ENCODE measurements at regions not wholly inside any gene's neighbourhood (a gene's known extent, or its start where the extent isn't known, plus 50 kb on each side); places are given as distances from the start of the nearest gene placed in this dataset.

GRCh38 chr1:14468751-14469150 lies 129.7 kb upstream of the KAZN start:
- Mint-ChIP-seq H3K4me1 (ENCODE audit: low read depth) (no peaks in the 10 kb centered on the region), H3K27me3 (peaks cover 4% of the 10 kb centered on the region), H3K4me3 (no peak overlapping the region), H3K27ac (no peak overlapping the region), H3K9me3 (no peaks in the 10 kb centered on the region), H3K36me3 (ENCODE audit: low read depth) (no peaks in the 10 kb centered on the region)
- DNase-seq: no peak

- no peaks in the 10 kb centered on the region for H3K4me1 Mint-ChIP-seq (ENCODE audit: low read depth)
- no peak overlapping the region for H3K4me3 Mint-ChIP-seq
- no peak for DNase-seq
- no peaks in the 10 kb centered on the region for H3K36me3 Mint-ChIP-seq (ENCODE audit: low read depth)
- no peaks in the 10 kb centered on the region for H3K9me3 Mint-ChIP-seq
- H3K27me3 Mint-ChIP-seq: peaks cover 4% of the 10 kb centered on the region
- H3K27ac Mint-ChIP-seq: no peak overlapping the region
Measured at GRCh38 chr1:14470802-14471201, 127.7 kb upstream of the KAZN start.

- no peak overlapping the region for H3K27ac Mint-ChIP-seq
- no peaks in the 10 kb centered on the region for H3K9me3 Mint-ChIP-seq
- no peaks in the 10 kb centered on the region for H3K4me1 Mint-ChIP-seq (ENCODE audit: low read depth)
- no peaks in the 10 kb centered on the region for H3K27me3 Mint-ChIP-seq
- no peaks in the 10 kb centered on the region for H3K36me3 Mint-ChIP-seq (ENCODE audit: low read depth)
- no peak for DNase-seq
- no peak overlapping the region for H3K4me3 Mint-ChIP-seq
Measured at GRCh38 chr1:14474856-14475255, 123.6 kb upstream of the KAZN start.

GRCh38 chr1:14476170-14476955 lies 122.1 kb upstream of the KAZN start:
- no peak for DNase-seq
- H3K27ac Mint-ChIP-seq: no peak overlapping the region
- H3K9me3 Mint-ChIP-seq: no peaks in the 10 kb centered on the region
- no peak overlapping the region for H3K4me3 Mint-ChIP-seq
- H3K36me3 Mint-ChIP-seq (ENCODE audit: low read depth): no peaks in the 10 kb centered on the region
- H3K4me1 Mint-ChIP-seq (ENCODE audit: low read depth): no peaks in the 10 kb centered on the region
- H3K27me3 Mint-ChIP-seq: no peaks in the 10 kb centered on the region

- Mint-ChIP-seq H3K27ac (no peak overlapping the region), H3K9me3 (no peaks in the 10 kb centered on the region), H3K4me3 (no peak overlapping the region), H3K4me1 (ENCODE audit: low read depth) (no peaks in the 10 kb centered on the region), H3K27me3 (peaks cover 2% of the 10 kb centered on the region), H3K36me3 (ENCODE audit: low read depth) (no peaks in the 10 kb centered on the region)
- DNase-seq: no peak
Measured at GRCh38 chr1:14478120-14478519, 120.4 kb upstream of the KAZN start.

GRCh38 chr1:14479865-14480264 lies 118.6 kb upstream of the KAZN start:
- no peak overlapping the region for H3K27ac Mint-ChIP-seq
- H3K4me3 Mint-ChIP-seq: no peak overlapping the region
- no peak for DNase-seq
- H3K4me1 Mint-ChIP-seq (ENCODE audit: low read depth): no peaks in the 10 kb centered on the region
- no peaks in the 10 kb centered on the region for H3K36me3 Mint-ChIP-seq (ENCODE audit: low read depth)
- peaks cover 2% of the 10 kb centered on the region for H3K27me3 Mint-ChIP-seq
- H3K9me3 Mint-ChIP-seq: no peaks in the 10 kb centered on the region

GRCh38 chr1:14482784-14483450 lies 115.6 kb upstream of the KAZN start:
- Mint-ChIP-seq H3K27ac (no peak overlapping the region), H3K27me3 (peaks cover 2% of the 10 kb centered on the region), H3K4me1 (ENCODE audit: low read depth) (no peaks in the 10 kb centered on the region), H3K9me3 (no peaks in the 10 kb centered on the region), H3K36me3 (ENCODE audit: low read depth) (no peaks in the 10 kb centered on the region), H3K4me3 (no peak overlapping the region)
- no peak for DNase-seq

- peaks cover 2% of the 10 kb centered on the region for H3K27me3 Mint-ChIP-seq
Measured at GRCh38 chr1:14485285-14485684, 113.2 kb upstream of the KAZN start.

GRCh38 chr1:14486401-14487201 lies 111.9 kb upstream of the KAZN start:
- peaks cover 2% of the 10 kb centered on the region for H3K27me3 Mint-ChIP-seq
- no peak for DNase-seq

More at GRCh38 chr1:14485285-14485684, 113.2 kb upstream of the KAZN start:
- H3K36me3 Mint-ChIP-seq (ENCODE audit: low read depth): no peaks in the 10 kb centered on the region
- no peaks in the 10 kb centered on the region for H3K9me3 Mint-ChIP-seq
- no peak overlapping the region for H3K27ac Mint-ChIP-seq
- H3K4me3 Mint-ChIP-seq: no peak overlapping the region
- no peaks in the 10 kb centered on the region for H3K4me1 Mint-ChIP-seq (ENCODE audit: low read depth)
- DNase-seq: no peak

GRCh38 chr1:14487671-14488070 lies 110.8 kb upstream of the KAZN start:
- H3K27ac Mint-ChIP-seq: no peak overlapping the region
- H3K27me3 Mint-ChIP-seq: peaks cover 4% of the 10 kb centered on the region
- no peaks in the 10 kb centered on the region for H3K36me3 Mint-ChIP-seq (ENCODE audit: low read depth)
- no peaks in the 10 kb centered on the region for H3K4me1 Mint-ChIP-seq (ENCODE audit: low read depth)
- no peaks in the 10 kb centered on the region for H3K9me3 Mint-ChIP-seq
- DNase-seq: no peak
- no peak overlapping the region for H3K4me3 Mint-ChIP-seq

More at GRCh38 chr1:14486401-14487201, 111.9 kb upstream of the KAZN start:
- Mint-ChIP-seq H3K36me3 (ENCODE audit: low read depth) (no peaks in the 10 kb centered on the region), H3K4me1 (ENCODE audit: low read depth) (no peaks in the 10 kb centered on the region), H3K9me3 (no peaks in the 10 kb centered on the region), H3K27ac (no peak overlapping the region), H3K4me3 (no peak overlapping the region)

GRCh38 chr1:14494911-14495310 lies 103.6 kb upstream of the KAZN start:
- no peak overlapping the region for H3K4me3 Mint-ChIP-seq
- DNase-seq: no peak

GRCh38 chr1:14495381-14495780 lies 103.1 kb upstream of the KAZN start:
- no peaks in the 10 kb centered on the region for H3K36me3 Mint-ChIP-seq (ENCODE audit: low read depth)
- H3K9me3 Mint-ChIP-seq: no peaks in the 10 kb centered on the region
- H3K4me1 Mint-ChIP-seq (ENCODE audit: low read depth): no peaks in the 10 kb centered on the region
- no peak for DNase-seq
- H3K27me3 Mint-ChIP-seq: peaks cover 45% of the 10 kb centered on the region
- no peak overlapping the region for H3K4me3 Mint-ChIP-seq
- H3K27ac Mint-ChIP-seq: no peak overlapping the region

More at GRCh38 chr1:14494911-14495310, 103.6 kb upstream of the KAZN start:
- Mint-ChIP-seq H3K9me3 (no peaks in the 10 kb centered on the region), H3K36me3 (ENCODE audit: low read depth) (no peaks in the 10 kb centered on the region), H3K27me3 (peaks cover 42% of the 10 kb centered on the region), H3K27ac (no peak overlapping the region), H3K4me1 (ENCODE audit: low read depth) (no peaks in the 10 kb centered on the region)

- DNase-seq: no peak
- Mint-ChIP-seq H3K27ac (no peak overlapping the region), H3K4me1 (ENCODE audit: low read depth) (no peaks in the 10 kb centered on the region), H3K4me3 (no peak overlapping the region), H3K36me3 (ENCODE audit: low read depth) (no peaks in the 10 kb centered on the region), H3K27me3 (peaks cover 46% of the 10 kb centered on the region), H3K9me3 (no peaks in the 10 kb centered on the region)
Measured at GRCh38 chr1:14495996-14496395, 102.5 kb upstream of the KAZN start.

- Mint-ChIP-seq H3K9me3 (no peaks in the 10 kb centered on the region), H3K4me3 (no peak overlapping the region), H3K4me1 (ENCODE audit: low read depth) (no peaks in the 10 kb centered on the region), H3K36me3 (ENCODE audit: low read depth) (no peaks in the 10 kb centered on the region), H3K27ac (no peak overlapping the region), H3K27me3 (peaks cover 45% of the 10 kb centered on the region)
- no peak for DNase-seq
Measured at GRCh38 chr1:14498839-14499238, 99.6 kb upstream of the KAZN start.
